Liver (tissue), 3 donors: ENCODE measurements at regions not wholly inside any gene's neighbourhood (a gene's known extent, or its start where the extent isn't known, plus 50 kb on each side); places are given as distances from the start of the nearest gene placed in this dataset.

Experiments
- ATF3 ChIP-seq: IDR thresholded peaks from 2 replicates; pipeline ENCODE4 v1.6.1; 2016; ENCODE audit warnings: antibody characterized with exemption
- EGR1 ChIP-seq, 2 donors: IDR thresholded peaks; 2 replicates each; pipeline ENCODE4 v1.6.1; 2016 to 2018; ENCODE audit warnings: antibody characterized with exemption in 2 of 2, low read depth in 2 of 2
- HNF4G ChIP-seq: IDR thresholded peaks from 2 replicates; pipeline ENCODE4 v1.6.1; 2016; ENCODE audit warnings: antibody characterized with exemption
- NR2F2 ChIP-seq: IDR thresholded peaks from 2 replicates; pipeline ENCODE4 v1.6.1; 2016; ENCODE audit warnings: antibody characterized with exemption
- RAD21 ChIP-seq, 2 donors: IDR thresholded peaks; 2 replicates each; pipeline ENCODE4 v1.6.1; 2016; ENCODE audit warnings: antibody characterized with exemption in 2 of 2, mild to moderate bottlenecking in 2 of 2
- SP1 ChIP-seq: IDR thresholded peaks from 2 replicates; pipeline ENCODE4 v1.6.1; 2018; ENCODE audit warnings: antibody characterized with exemption, mild to moderate bottlenecking
- YY1 ChIP-seq: IDR thresholded peaks from 2 replicates; pipeline ENCODE4 v1.6.1; 2016; ENCODE audit warnings: antibody characterized with exemption, mild to moderate bottlenecking
- TF ChIP-seq, protein P1 (sequence below): fragments of 150-350 bp; IDR thresholded peaks from 2 replicates; pipeline ENCODE4 v1.5.1; 2017; ENCODE audit warnings: improper control_type of control experiment, low read depth, low read length; ENCODE audit not compliant: missing input control
- donor health status: healthy.
- donor health status: healthy.

- TF ChIP-seq, protein P1, sequence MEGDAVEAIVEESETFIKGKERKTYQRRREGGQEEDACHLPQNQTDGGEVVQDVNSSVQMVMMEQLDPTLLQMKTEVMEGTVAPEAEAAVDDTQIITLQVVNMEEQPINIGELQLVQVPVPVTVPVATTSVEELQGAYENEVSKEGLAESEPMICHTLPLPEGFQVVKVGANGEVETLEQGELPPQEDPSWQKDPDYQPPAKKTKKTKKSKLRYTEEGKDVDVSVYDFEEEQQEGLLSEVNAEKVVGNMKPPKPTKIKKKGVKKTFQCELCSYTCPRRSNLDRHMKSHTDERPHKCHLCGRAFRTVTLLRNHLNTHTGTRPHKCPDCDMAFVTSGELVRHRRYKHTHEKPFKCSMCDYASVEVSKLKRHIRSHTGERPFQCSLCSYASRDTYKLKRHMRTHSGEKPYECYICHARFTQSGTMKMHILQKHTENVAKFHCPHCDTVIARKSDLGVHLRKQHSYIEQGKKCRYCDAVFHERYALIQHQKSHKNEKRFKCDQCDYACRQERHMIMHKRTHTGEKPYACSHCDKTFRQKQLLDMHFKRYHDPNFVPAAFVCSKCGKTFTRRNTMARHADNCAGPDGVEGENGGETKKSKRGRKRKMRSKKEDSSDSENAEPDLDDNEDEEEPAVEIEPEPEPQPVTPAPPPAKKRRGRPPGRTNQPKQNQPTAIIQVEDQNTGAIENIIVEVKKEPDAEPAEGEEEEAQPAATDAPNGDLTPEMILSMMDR: peak; percentile 7
- peak; percentile 25 to 72 for TF ChIP-seq RAD21 (IDR thresholded peaks at IDR 0.05)
- no peak for TF ChIP-seq EGR1 (IDR thresholded peaks at IDR 0.05; ENCODE audit: low read depth in 2 of 2)
- TF ChIP-seq YY1: no peak
- TF ChIP-seq ATF3: no peak
- TF ChIP-seq HNF4G: no peak
- TF ChIP-seq NR2F2: no peak
- TF ChIP-seq SP1: no peak
Observed at GRCh38 chr1:163701783-163702374, 380.1 kb downstream of the NUF2 start.
